Erythroblast (primary cell): ENCODE measurements at regions not wholly inside any gene's neighbourhood (a gene's known extent, or its start where the extent isn't known, plus 50 kb on each side); places are given as distances from the start of the nearest gene placed in this dataset.
A peak's percentile ranks its signal among the peaks of the same experiment; 100 is the strongest.

Experiments
- DNase-seq, 2 experiments: peaks; one replicate each; lab custom pipeline; 2025; lab: John Stamatoyannopoulos, UW
- GATA1 ChIP-seq: IDR thresholded peaks from 2 replicates; pipeline ENCODE4 v1.6.1; 2011; ENCODE audit warnings: low read depth, mild to moderate bottlenecking, control low read depth, low read length, moderate library complexity
- POLR2A ChIP-seq: IDR thresholded peaks from 2 replicates; pipeline ENCODE4 v1.6.1; 2011; ENCODE audit warnings: mild to moderate bottlenecking, low read length

DNA sequence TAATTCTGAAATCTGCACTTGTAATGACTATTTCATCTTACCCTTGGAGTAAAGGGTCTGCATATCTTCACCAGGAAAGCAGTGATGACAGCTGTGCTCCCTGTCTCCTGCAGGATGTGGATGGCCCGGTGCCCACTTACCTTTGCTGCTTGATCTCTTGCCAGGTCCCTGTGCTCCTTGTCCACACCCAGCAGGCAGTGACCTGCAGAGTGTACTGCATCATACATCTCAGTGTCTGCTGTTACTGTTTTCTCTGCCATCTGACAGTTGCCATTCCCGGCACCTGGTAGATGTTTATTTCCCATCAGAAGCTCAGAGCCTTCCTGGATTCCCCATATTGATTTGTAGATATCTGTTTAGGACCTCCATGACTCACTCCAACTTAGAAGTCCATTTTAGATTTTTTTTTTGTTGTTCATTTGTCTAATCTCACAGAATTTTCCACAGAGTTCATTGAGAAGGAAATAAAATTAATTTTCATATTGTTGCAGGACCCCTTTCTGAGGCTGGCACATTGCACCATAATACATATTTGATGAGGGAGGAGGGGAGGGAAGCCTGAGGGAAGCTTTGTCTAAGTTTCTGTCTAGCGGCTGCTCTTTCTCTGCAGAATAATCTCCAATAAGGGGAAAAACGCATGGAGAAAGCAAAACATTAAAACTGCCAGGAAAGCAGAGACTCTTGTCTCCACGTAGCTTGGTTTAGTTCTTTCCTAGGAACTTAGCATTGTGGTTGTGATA, 697.5 kb upstream of the RAB6C start:
- no peak for DNase-seq
- TF ChIP-seq POLR2A (no peak), GATA1 (no peak)

DNA sequence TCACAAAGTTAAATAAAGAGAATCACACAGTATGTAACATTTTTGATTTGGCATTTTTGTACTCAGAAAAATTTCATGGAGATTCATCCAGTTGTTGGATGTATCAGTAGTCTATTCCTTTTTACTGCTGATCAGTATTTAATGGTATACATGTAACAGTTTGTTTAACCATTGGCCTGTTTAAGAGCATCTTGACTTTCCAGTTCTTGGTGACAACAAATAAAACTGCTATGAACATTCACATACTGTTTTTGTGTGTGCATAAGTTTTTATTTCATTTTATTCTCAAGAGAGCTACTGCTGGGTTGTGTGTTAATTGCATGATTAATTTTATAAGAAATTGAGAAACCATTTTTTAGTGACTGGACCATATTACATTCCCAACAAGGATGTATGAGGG, 694.5 kb upstream of the RAB6C start:
- DNase-seq: no peak
- no peak for TF ChIP-seq GATA1
- TF ChIP-seq POLR2A: no peak

DNA sequence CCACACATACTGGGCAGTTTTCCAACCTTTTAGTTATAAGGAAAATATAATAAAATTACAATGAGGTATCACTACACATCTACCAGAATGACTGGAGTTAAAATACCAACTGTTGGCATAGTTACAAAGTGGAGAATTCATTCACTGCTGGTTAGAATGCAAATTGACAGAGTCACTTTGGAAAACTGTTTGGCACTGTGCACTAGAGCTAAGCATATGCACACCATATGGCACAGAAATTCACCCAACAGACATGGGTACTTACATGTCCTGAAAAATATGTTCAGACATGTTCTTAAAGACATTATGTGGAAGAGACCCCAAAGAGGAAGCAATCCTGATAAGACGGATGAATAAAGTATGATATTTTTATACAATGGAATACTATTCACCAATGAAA, 686.1 kb upstream of the RAB6C start:
- DNase-seq: no peak
- TF ChIP-seq POLR2A (no peak), GATA1 (no peak)

DNA sequence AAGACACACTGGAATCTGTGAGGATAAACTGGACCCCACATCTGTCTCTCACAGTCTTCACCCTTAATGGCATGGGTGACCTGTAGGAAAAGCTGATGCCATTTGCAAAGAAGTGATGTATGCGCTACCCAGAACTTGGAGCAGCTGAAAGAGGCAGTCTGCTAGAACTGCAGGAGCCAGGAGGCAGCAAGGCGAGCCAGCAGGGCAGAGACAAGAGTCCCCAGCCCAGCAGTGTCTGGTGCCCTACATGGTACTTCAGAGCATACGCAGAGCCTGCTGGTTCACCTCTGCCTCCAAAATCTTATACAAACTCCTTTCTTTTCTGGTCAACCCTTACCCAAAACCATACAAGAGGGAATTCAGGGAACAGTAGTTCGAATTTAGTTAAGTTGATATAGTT, 683.1 kb upstream of the RAB6C start:
- no peak for DNase-seq
- TF ChIP-seq GATA1 (no peak), POLR2A (no peak)

DNA sequence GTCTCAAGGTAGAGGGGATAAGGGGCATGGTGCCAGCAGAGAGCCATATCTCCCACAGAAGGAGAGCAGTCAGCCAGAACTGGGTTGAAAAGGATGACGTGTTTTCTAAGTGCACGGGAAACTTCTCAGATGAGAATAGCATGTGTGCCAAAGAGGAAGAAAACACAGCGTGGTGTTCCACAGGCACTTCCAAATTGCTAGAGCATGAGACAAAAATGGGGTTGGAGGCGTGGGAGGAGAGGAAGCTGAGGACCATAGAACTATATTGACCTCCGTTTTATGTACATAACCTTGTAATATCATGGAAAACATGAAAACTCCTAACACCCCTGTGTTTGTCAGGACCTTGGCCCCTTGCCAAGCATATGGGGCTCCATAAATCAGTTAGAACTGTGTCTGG, 682.7 kb upstream of the RAB6C start:
- TF ChIP-seq POLR2A (no peak), GATA1 (no peak)
- DNase-seq: no peak

DNA sequence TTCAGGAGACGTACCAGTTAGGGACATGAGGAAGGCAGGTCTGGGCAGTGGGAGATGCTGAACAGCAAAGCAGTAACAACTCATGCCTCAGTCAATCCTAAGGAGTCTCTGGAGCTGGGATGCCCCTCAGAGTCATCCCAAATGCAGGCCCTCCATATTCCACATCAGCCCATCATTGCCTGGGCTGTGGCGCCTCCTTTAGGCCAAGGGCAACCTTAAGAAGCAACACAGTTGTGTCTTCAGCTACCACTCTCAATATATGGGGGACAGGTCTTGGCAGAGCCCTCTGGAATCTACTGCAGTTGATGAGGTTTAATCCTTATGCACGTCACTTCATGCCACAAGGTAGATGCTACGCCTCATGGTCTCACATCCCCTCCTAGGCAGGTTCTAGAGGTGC, 682.0 kb upstream of the RAB6C start:
- TF ChIP-seq POLR2A (no peak), GATA1 (no peak)
- DNase-seq: peak in 1 of 2 experiments; percentile 10

DNA sequence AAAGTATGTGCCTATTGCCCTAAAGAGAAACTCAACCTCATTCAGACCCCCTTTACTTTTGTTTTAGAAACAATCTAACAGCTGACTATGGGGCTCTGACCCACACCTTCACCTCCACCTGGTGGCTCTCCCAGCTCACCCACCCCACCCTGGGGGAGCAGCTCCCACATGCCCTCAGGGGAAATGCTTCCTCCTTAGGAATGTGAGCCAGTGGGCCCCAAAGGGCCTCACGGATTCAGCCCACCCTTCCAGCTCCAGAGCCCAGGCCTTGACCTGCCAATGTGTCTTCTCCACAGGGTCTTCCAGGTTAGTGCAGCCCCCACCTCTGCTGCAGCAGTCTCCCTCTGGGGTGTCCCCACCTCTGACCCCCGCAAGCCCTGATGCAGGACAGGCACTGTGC, 680.1 kb upstream of the RAB6C start:
- DNase-seq: no peak
- TF ChIP-seq POLR2A (no peak), GATA1 (no peak)

DNA sequence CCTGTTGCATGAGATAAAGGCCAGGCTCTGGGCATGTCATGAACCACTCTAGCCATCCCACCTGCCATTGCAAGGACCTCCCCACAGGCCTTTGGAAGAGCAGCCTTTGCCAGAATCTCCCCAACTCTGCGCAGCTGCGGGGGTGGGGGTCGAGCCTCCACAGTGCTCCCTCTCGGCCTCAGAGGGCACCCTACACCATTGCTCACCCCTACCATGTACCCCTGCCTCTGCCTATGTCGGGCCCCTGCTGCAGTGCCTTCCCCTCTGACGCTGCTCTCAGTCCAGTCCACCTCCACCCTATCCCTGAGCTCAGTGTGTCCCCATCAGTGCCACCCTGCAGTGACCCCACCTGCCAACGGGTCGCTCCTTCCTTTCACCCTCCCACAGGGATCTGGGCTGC, 679.7 kb upstream of the RAB6C start:
- DNase-seq: no peak
- TF ChIP-seq GATA1 (no peak), POLR2A (no peak)

DNA sequence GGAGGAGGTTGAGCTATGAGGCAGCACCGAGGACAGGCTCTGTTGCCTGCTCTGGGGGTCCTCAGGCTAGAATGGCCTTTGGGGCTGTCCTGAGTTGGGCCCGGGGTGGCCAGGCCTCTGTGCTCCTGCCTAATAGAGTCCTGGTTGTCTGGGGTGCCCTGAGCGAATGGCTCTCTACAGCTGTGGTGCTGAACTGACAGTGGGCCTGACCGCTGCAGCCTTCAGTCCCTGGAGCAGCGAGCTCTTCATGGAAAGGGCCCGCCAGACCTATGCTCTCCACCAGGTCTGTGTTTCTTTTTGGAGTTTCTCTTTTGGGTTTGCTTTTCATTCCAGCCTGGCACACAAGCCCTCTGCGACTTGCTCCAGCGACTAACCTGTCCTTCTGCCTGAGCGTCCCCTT, 679.0 kb upstream of the RAB6C start:
- TF ChIP-seq GATA1 (no peak), POLR2A (no peak)
- DNase-seq: no peak

DNA sequence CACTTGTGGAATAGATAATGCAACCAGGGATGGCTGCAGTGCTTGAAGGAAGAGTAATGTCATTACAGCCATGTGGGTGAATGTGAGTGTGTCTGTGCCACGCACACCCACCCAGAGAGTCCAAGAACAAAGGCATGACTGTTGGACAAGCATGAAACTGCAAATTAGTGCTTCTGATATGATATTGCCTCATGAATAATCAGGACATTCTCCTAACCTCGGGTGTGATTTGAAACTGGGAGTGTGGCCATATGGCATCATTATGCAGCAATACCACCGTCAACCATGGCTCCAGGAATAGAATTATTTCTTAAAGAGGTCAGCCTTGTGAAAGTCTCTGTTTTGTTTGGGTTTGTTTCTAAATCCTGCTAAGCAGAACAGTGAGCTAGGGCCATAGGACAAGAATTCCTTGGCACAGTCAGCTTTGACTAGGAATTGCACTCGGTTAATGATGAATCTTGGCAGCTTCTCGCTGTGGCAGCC, 678.0 kb upstream of the RAB6C start:
- TF ChIP-seq GATA1: no peak
- TF ChIP-seq POLR2A: no peak
- no peak for DNase-seq

DNA sequence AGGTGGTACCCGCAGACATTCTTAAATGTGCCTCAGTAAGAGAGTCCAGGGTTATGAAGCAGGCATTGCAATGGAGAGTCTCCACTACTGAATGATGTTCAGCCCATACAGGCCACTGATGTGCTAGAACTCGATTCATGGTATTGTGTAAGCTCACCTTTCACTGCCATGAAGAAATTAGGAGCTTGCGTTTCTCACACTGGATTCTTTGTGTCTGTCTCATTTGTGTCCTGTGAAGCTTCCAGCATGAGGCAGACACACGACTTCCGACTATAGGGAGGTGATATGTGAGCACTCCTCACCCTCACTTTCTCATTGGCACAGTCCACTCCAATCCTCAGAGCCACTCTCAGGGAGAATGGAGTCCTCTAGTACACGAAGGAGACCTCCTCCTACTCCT, 677.4 kb upstream of the RAB6C start:
- no peak for TF ChIP-seq POLR2A
- no peak for TF ChIP-seq GATA1
- DNase-seq: no peak

DNA sequence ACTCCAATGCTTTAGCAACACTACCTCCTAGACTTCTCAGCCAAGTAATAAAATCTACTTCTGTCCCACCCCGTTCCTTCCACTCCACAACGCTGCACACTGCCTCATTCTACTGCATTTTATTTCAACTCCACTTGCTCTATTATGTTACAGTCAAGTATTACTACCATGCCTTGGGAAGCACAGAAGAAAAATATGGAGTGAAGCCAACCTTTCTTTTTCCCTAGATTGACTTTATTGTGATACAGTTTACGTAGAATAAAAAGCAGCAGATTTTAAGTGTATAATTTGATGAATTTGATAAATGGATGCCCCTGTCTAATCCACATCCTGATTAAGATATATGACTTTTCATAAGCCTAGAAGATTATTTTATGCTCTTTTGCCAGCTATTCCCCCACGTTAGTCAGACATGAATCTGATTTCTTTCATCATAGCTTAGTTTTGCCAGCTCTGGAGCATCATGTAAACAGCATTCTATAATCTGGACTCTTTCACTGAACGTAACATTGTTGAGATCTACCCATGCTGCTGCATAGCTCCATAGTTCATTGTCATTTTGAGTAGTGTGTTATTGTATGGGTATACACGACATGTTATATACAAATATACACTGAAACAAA, 676.8 kb upstream of the RAB6C start:
- TF ChIP-seq GATA1 (no peak), POLR2A (no peak)
- DNase-seq: no peak

DNA sequence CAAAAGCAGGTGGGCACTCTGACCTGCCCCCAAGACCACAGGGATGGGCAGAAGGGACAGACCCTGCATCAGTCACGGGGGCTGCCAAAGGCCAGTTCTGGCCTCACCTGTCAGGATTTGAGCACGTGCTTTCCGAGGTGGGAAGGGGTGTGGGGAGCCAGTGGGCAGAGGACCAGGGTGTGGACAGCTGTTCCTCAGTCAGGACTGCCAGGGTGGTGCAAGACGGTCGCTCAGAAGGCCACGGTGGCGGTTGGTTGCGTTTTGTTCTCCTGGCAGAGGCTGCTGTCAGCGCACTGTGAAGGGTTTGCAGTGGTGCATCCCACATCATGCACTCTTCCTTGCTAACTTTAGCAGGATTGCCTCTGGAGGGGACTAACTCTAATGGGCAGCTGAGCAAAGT, 665.3 kb upstream of the RAB6C start:
- DNase-seq: no peak
- TF ChIP-seq GATA1: no peak

DNA sequence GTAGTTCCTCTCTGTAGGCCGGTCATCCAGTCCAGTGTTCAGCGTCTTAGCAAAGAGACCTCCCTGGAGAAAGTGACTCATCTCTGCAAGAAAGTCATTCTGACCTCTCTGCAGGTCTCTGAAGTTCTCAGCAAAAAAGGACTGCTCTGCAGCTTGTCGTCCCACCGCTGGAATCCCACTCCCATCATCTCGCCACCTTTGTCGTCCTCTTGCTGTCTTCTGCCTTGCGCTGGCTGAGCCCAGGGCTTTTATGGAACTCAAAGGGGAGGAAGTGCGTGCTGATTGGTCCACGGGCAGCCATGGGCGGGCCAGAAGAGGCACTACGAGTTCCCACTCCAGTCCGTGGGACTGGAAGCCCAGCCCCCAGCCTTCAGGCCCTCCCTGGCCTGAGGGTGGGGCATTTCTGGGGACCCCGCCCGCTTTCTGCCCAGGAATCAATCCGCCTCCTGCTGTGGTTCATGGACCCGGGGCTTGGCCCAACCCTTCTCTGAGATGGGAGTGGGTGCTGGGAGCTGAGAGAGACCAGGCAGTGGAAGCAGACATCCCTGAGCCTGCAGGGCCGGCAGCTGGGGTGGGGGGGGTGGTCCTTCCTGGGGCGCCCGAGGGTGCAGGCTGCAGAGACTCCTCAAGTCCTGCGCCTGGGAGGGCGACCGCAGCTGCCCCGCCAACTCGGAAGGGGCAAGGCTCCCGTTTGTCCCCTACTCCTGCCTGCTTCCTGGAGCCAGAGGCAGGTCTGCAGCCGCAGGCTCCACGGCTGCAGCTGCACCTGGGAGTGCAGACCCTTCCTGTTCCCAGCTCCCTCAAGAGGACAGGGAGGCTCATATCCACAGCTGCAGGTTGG, 660.7 kb upstream of the RAB6C start:
- DNase-seq: no peak
- TF ChIP-seq GATA1 (no peak), POLR2A (no peak)
